HEK293 (cell line): ENCODE measurements at regions not wholly inside any gene's neighbourhood (a gene's known extent, or its start where the extent isn't known, plus 50 kb on each side); places are given as distances from the start of the nearest gene placed in this dataset.

ENCODE experiments used
- CTCF ChIA-PET: fragments of 350-600 bp; formaldehyde crosslinking; extraction: SDS; loops from one replicate; lab custom pipeline; 2021; ENCODE audit warnings: antibody characterized with exemption; lab: Yijun Ruan, JAX
- POLR2A ChIA-PET: fragments of 300-600 bp; formaldehyde crosslinking; extraction: SDS; loops from one replicate; lab custom pipeline; 2020; ENCODE audit warnings: antibody characterized with exemption, inconsistent platforms; lab: Yijun Ruan, JAX
- H3K27ac ChIP-seq: fragments of 200-500 bp; sonication (Bioruptor generic); 2 replicates; pipeline ENCODE4 v1.5.1; 2014; ENCODE audit warnings: low read depth, low read length, control low read depth, inconsistent platforms; ENCODE audit errors: extremely low read depth
- H3K36me3 ChIP-seq, 2 experiments: fragments of 200-500 bp in 1 of 2; sonication (Bioruptor generic) in 1 of 2; 1 replicate in 1 of 2; 2 replicates in 1 of 2; pipeline ENCODE4 v1.5.1; 2014 to 2017; ENCODE audit warnings: inconsistent platforms in 2 of 2, low read length in 2 of 2; ENCODE audit not compliant: control insufficient read depth in 2 of 2, insufficient read depth in 1 of 2
- H3K4me1 ChIP-seq: fragments of 200-500 bp; sonication (Bioruptor generic); 2 replicates; pipeline ENCODE4 v1.5.1; 2014; ENCODE audit warnings: mild to moderate bottlenecking, low read length, inconsistent platforms; ENCODE audit not compliant: control insufficient read depth, insufficient read depth
- H3K4me3 ChIP-seq: 2 replicates; pipeline ENCODE4 v1.5.1; 2011; ENCODE audit warnings: low read depth, mild to moderate bottlenecking, control low read depth, low read length, moderate library complexity
- H3K9me3 ChIP-seq: fragments of 200-500 bp; sonication (Bioruptor generic); 2 replicates; pipeline ENCODE4 v1.5.1; 2014; ENCODE audit warnings: low read depth, low read length, inconsistent platforms; ENCODE audit not compliant: control insufficient read depth, insufficient read depth
- ELK4 ChIP-seq: IDR thresholded peaks from 2 replicates; pipeline ENCODE4 v1.6.1; 2011; ENCODE audit warnings: mild to moderate bottlenecking, low read depth, low read length, borderline replicate concordance
- KLF8 ChIP-seq: fragments of 450-650 bp; formaldehyde crosslinking; IDR thresholded peaks from 2 replicates; pipeline ENCODE4 v1.5.1; 2016; ENCODE audit warnings: missing biosample characterization, missing genetic modification characterization
- OVOL3 ChIP-seq: fragments of 450-650 bp; formaldehyde crosslinking; IDR thresholded peaks from 2 replicates; pipeline ENCODE4 v1.5.1; 2016; ENCODE audit warnings: missing biosample characterization, missing genetic modification characterization
- ZBTB11 ChIP-seq: fragments of 450-650 bp; formaldehyde crosslinking; conservative IDR thresholded peaks from 2 replicates; pipeline ENCODE4 v1.5.1; 2016; ENCODE audit warnings: low read depth, missing biosample characterization, missing genetic modification characterization
- ZBTB8A ChIP-seq: fragments of 450-650 bp; formaldehyde crosslinking; IDR thresholded peaks from 2 replicates; pipeline ENCODE4 v1.5.1; 2016; ENCODE audit warnings: missing biosample characterization, missing genetic modification characterization
- ZEB2 ChIP-seq: fragments of 450-650 bp; formaldehyde crosslinking; IDR thresholded peaks from 2 replicates; pipeline ENCODE4 v1.5.1; 2016; ENCODE audit warnings: missing biosample characterization, missing genetic modification characterization
- ZNF121 ChIP-seq: fragments of 450-650 bp; formaldehyde crosslinking; IDR thresholded peaks from 2 replicates; pipeline ENCODE4 v1.5.1; 2016; ENCODE audit warnings: missing biosample characterization, missing genetic modification characterization
- ZNF157 ChIP-seq: fragments of 450-650 bp; formaldehyde crosslinking; IDR thresholded peaks from 2 replicates; pipeline ENCODE4 v1.5.1; 2016; ENCODE audit warnings: missing biosample characterization, missing genetic modification characterization
- ZNF18 ChIP-seq: fragments of 450-650 bp; formaldehyde crosslinking; IDR thresholded peaks from 2 replicates; pipeline ENCODE4 v1.5.1; 2016; ENCODE audit warnings: missing biosample characterization, missing genetic modification characterization
- ZNF2 ChIP-seq: fragments of 450-650 bp; formaldehyde crosslinking; IDR thresholded peaks from 2 replicates; pipeline ENCODE4 v1.5.1; 2016; ENCODE audit warnings: missing biosample characterization, missing genetic modification characterization
- ZNF23 ChIP-seq: fragments of 450-650 bp; formaldehyde crosslinking; IDR thresholded peaks from 2 replicates; pipeline ENCODE4 v1.5.1; 2016; ENCODE audit warnings: missing biosample characterization, missing genetic modification characterization, borderline replicate concordance
- ZNF274 ChIP-seq, 2 experiments: fragments of 200-500 bp in 1 of 2; fragments of 450-650 bp in 1 of 2; sonication (Bioruptor generic) in 1 of 2; formaldehyde crosslinking in 1 of 2; IDR thresholded peaks; 2 replicates each; pipeline versions ENCODE4 v1.5.1 to v1.6.1; 2014 to 2016; ENCODE audit warnings: borderline replicate concordance in 1 of 2, inconsistent platforms in 1 of 2, low read length in 1 of 2, missing biosample characterization in 1 of 2, missing genetic modification characterization in 1 of 2
- ZNF335 ChIP-seq: fragments of 450-650 bp; formaldehyde crosslinking; conservative IDR thresholded peaks from 2 replicates; pipeline ENCODE4 v1.5.1; 2016; ENCODE audit warnings: missing biosample characterization, missing genetic modification characterization
- ZNF354C ChIP-seq: fragments of 450-650 bp; formaldehyde crosslinking; IDR thresholded peaks from 2 replicates; pipeline ENCODE4 v1.5.1; 2016; ENCODE audit warnings: missing biosample characterization, missing genetic modification characterization, low read depth, borderline replicate concordance
- ZNF366 ChIP-seq: fragments of 450-650 bp; formaldehyde crosslinking; conservative IDR thresholded peaks from 2 replicates; pipeline ENCODE4 v1.5.1; 2016; ENCODE audit warnings: missing biosample characterization, missing genetic modification characterization
- ZNF514 ChIP-seq: fragments of 450-650 bp; formaldehyde crosslinking; IDR thresholded peaks from 2 replicates; pipeline ENCODE4 v1.5.1; 2016; ENCODE audit warnings: missing biosample characterization, missing genetic modification characterization
- ZNF560 ChIP-seq: fragments of 450-650 bp; formaldehyde crosslinking; IDR thresholded peaks from 2 replicates; pipeline ENCODE4 v1.5.1; 2017; ENCODE audit warnings: missing biosample characterization, missing genetic modification characterization, borderline replicate concordance
- ZNF596 ChIP-seq: fragments of 450-650 bp; IDR thresholded peaks from 2 replicates; pipeline ENCODE4 v1.5.0; 2018; ENCODE audit warnings: missing biosample characterization, mild to moderate bottlenecking, missing genetic modification characterization, moderate library complexity
- ZNF660 ChIP-seq: fragments of 450-650 bp; IDR thresholded peaks from 2 replicates; pipeline ENCODE4 v1.5.1; 2018; ENCODE audit warnings: missing biosample characterization, mild to moderate bottlenecking, missing genetic modification characterization
- ZNF707 ChIP-seq: fragments of 450-650 bp; formaldehyde crosslinking; IDR thresholded peaks from 2 replicates; pipeline ENCODE4 v1.5.1; 2016; ENCODE audit warnings: missing biosample characterization, missing genetic modification characterization
- ZNF837 ChIP-seq: fragments of 450-650 bp; formaldehyde crosslinking; IDR thresholded peaks from 2 replicates; pipeline ENCODE4 v1.5.1; 2016; ENCODE audit warnings: missing biosample characterization, missing genetic modification characterization
- ZSCAN23 ChIP-seq: fragments of 450-650 bp; formaldehyde crosslinking; IDR thresholded peaks from 2 replicates; pipeline ENCODE4 v1.5.1; 2016; ENCODE audit warnings: missing biosample characterization, missing genetic modification characterization

- TF ChIP-seq ZNF18 (tag by site-specific recombination) (no peak), KLF8 (tag by site-specific recombination) (no peak), OVOL3 (no peak), ZBTB8A (no peak), ZNF335 (tag by site-specific recombination) (no peak)
- TF ChIP-seq, all 188 proteins: peak for 0
Observed at GRCh38 chr4:173680278-173680677, 150.2 kb upstream of the HAND2 start (continued).

GRCh38 chr4:173675446-173675845 is 145.4 kb upstream of the HAND2 start:
- Histone ChIP-seq H3K36me3 (no peaks in the 10 kb centered on the region), H3K4me1 (no peaks in the 10 kb centered on the region), H3K27ac (no peak overlapping the region), H3K4me3 (no peak overlapping the region), H3K9me3 (no peaks in the 10 kb centered on the region)
- TF ChIP-seq ZSCAN23 (no peak), ZEB2 (no peak), ELK4 (no peak)
- POLR2A ChIA-PET = no interaction called here
- CTCF ChIA-PET = no interaction called here

GRCh38 chr4:173669460-173670179 is 139.6 kb upstream of the HAND2 start:
- H3K27ac ChIP-seq = no peak overlapping the region
- no peaks in the 10 kb centered on the region for H3K4me1 ChIP-seq
- no peaks in the 10 kb centered on the region for H3K9me3 ChIP-seq
- POLR2A ChIA-PET = no interaction called here
- H3K4me3 ChIP-seq = no peak overlapping the region
- CTCF ChIA-PET = no interaction called here
- no peaks in the 10 kb centered on the region for H3K36me3 ChIP-seq
- no peak for TF ChIP-seq ZNF514

- Histone ChIP-seq H3K27ac (no peak overlapping the region), H3K9me3 (no peaks in the 10 kb centered on the region), H3K36me3 (no peaks in the 10 kb centered on the region), H3K4me1 (no peaks in the 10 kb centered on the region), H3K4me3 (no peak overlapping the region)
- ChIA-PET CTCF (no interaction called here), POLR2A (no interaction called here)
- TF ChIP-seq ZNF596 (tag by site-specific recombination) = no peak
- TF ChIP-seq ZNF707 (tag by site-specific recombination) = peak; percentile 69
Observed at GRCh38 chr4:173661001-173661400, 131.0 kb upstream of the HAND2 start.

GRCh38 chr4:173656898-173657297 is 126.9 kb upstream of the HAND2 start:
- Histone ChIP-seq H3K36me3 (no peaks in the 10 kb centered on the region), H3K4me3 (no peak overlapping the region), H3K27ac (no peak overlapping the region), H3K4me1 (peaks cover 2% of the 10 kb centered on the region), H3K9me3 (no peaks in the 10 kb centered on the region)
- CTCF ChIA-PET = no interaction called here
- POLR2A ChIA-PET = no interaction called here
- no peak for TF ChIP-seq ZNF560 (tag by site-specific recombination)
- TF ChIP-seq ZNF366 (tag by site-specific recombination) = no peak
- TF ChIP-seq ZNF23 = no peak
- TF ChIP-seq ZNF157 (tag by site-specific recombination) = no peak
- TF ChIP-seq ZNF274 (IDR thresholded peaks at IDR 0.05; ENCODE audit: low read length) = no peak
- TF ChIP-seq ZNF274 (tag by site-specific recombination; IDR thresholded peaks at IDR 0.05; ENCODE audit: borderline replicate concordance) = no peak
- TF ChIP-seq ZNF2 (tag by site-specific recombination) = no peak
- TF ChIP-seq ZNF596 (tag by site-specific recombination) = no peak
- no peak for TF ChIP-seq ZNF837 (tag by site-specific recombination)
- TF ChIP-seq ZNF121 (tag by site-specific recombination) = no peak
- no peak for TF ChIP-seq ZNF660 (tag by site-specific recombination)
- TF ChIP-seq ZNF354C (tag by site-specific recombination) = no peak
- TF ChIP-seq ZBTB11 = no peak
